ENCODE measurements at regions not wholly inside any gene's neighbourhood (a gene's known extent, or its start where the extent isn't known, plus 50 kb on each side); places are given as distances from the start of the nearest gene placed in this dataset.
A peak's percentile ranks its signal among the peaks of the same experiment; 100 is the strongest.
"Not testable (repeated sequence)": the region's sequence is repeated elsewhere in the genome, so short reads cannot be mapped to it uniquely, and the experiment has no call there.

DNA sequence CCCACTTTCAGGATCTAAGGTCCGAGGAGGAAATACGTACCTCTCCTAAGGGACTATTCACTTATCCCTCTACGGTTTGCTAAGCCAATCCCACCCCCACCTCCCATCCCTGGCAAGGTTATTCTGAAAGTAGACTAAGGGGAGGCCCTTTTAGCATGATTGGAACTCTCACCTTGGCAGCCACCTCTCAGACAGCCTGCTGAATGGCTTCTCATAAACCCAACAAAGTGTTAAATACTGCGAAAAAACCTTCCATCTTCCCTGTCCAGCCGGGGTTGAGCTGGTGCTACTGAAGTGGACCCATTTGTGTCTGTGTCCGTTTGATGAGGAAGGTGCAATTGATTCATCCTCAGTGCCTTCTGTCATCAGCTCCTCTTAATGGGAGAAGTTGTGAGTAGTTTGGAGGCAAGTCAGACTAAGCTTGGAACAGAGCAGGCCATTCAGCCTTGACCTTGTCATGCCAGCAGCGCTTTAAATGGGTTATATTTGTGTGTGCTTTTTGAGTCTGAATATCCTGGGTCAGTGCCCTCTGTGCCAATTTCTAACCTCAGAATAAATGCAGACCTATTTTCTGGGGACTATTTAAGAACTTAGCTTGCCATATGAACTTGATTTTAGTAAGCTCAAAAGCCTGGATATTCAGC lies 476.3 kb upstream of the ZNF608 start:
- no peak for DNase-seq

DNA sequence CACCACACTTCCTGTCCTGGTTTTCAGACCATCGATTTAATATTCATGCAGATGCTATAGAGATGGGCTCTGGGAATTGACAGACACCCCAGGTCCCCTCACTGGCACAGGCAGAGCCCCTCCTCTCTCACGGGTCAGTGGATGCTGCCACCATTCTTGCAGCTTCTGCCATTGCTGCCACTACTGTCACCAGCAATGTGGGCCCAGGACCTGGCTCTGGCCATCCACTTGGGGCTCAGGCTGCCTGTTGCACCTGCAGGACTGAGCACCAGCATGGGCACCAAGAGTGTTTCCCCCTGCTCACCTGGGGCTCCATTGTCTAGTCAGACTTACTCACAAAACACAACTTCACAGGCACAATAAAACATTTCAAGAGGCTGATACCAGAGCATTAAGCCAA lies 479.0 kb upstream of the ZNF608 start:
- no peak for DNase-seq

DNA sequence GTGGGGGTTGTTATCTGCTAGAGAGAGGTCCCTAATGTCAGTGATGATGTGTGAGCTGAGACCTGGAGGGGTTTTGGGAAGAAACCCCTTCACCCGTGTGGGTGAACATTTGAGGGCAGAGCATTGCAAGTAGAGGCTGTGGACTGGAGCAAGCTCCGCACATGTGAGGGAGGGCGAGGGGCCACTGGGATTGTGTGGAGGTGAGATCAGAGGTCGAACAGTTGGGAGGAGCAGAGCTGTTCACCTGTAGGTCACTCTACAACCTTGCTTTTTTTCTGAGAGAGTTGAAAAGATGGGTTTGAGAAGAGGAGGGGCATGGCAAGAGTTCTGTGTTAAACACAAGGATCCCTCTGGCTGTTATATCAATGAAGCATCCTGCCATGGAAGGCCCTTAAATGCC lies 480.4 kb upstream of the ZNF608 start:
- no peak for DNase-seq

DNA sequence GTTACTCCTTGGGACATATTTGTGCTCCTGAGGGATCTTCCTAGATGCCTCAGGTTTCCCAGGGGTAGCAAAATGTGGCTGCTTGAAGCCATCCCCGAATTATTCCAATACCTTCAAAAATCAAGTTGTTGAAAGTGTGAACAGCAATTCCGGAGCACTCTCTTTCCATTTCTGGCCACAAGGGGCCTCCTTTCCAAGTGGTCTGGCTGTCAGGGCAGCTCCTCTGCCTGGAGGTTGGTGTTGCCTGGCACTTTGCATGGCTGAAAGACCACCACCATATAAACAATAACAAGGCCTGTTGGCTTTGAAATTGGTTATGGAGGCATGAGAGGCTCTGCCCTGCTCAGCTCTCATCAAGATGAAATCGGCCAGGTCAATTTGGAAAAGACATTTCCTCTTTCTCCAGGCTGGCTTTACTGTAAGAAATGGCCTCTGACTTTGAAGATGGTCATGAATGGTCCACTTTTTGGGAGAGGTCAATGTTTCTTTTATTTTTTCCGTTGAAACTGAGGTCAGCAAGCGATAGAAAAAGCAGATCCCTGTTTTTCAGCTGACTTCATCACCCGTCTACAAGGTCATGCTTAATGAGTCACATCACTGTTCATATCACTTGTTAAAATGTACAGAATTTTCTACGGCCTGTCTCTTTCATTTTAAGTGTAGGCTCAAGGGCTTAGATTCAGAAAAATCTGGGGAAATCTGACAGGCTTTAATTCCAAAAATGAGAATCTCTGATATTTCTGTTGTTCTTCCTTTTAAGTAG lies 481.1 kb upstream of the ZNF608 start:
- DNase-seq, result peak; percentile 67

DNA sequence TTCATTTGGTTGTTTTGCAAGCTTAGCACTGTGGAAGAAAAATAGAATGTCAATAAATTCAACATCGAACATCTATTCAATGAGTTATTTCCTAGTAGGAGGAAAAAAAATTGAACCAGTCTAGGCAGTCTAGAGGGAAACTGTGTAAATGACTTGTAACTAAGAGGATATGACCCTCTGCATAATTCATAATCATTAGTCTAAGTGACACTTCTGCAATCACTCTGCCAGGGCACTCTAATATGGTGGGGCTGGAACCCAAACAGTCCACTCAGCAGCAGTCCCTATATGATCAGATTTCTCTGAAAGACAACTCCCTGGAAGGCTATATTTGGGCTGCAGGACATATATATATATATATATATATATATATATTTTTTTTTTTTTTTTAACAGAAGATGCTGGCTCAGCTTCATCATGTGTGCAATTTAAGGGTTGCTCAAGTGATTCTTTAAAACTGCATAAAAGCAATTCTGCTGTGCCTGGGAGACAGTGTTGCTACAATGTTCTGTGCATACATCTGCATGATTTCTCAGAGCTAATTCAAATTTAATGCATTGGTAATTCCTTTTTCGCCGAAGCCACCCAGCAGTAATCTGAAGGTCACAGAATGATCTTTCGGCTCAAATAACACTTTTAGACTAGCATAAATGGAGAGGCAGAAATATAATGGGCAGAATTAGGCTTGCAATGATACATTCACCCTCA lies 482.1 kb upstream of the ZNF608 start:
- no peak for DNase-seq

DNA sequence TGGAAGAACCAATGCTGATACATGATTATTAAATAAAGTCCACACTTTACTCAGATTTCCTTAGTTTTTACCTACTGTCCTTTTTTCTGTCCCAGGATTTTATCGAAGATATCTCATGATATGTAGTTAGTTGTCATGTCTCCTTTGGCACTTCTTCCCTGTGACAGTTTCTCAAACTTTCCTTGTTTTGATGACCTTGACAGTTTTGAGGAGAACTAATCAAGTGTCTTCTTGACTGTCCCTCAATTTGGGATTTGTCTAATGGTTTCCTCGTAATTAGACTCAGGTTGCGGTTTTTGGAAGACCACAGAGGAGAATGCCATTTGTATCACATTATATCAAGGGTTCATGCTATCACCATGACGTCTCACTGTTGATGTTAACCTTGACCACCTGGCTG lies 483.1 kb upstream of the ZNF608 start:
- no peak for DNase-seq

DNA sequence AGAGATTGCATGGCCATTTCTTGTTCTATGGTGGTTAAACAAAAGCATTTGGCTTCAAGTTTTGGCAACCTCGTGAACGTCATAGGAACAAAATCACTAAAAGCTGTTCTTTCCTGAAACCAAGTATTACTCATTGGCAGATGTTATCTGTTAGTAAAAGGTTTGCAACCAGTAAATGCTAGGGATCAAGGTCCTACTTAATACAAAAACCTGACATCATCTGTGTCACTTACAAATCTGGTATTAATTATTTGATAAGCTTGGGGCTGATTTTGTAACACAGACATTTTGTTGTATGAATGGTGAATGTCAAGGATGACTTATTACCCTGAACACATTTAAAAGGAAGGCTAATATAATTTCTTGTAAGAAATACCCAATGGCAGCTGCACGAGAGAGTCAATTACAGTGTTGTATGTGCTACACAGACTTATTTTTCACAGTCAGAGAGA lies 486.4 kb upstream of the ZNF608 start:
- no peak for DNase-seq

DNA sequence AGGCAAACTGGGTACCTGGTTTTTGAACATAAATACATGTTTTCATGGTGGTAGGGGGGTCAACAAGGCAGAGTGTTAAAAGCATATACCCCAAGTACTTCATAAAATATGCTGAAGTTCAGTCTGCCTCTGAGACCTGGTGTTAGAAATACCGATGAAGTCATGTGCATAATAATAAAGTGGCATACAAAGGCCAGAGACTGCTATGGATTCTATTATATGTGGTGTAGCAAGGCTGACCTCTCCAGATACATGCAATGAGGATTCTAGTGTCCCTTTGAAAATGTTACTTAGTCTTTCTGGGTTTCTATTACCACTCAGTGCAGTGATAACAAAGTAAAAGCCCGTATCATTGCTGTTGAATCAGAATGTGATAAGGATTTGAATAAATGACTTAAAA lies 487.5 kb upstream of the ZNF608 start:
- DNase-seq, result no peak

DNA sequence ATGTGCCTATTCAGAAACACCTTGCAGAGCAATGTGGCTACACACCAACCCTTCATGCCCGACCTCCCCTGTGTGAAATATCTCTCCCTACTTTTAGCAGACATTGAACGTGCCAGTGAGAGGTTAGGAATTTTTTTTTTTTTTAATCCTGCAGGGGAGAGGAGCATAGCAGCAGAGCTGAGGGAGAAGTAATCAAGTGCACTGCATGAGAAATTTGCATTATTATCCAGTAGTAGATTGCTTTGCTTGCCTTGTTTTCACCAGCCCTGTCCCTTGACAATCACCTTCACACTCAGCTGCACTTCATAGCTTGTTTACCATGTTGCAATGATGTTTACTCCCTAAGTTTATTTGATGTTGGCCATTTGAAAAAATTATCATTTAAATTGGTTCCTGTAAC lies 489.6 kb upstream of the ZNF608 start:
- DNase-seq, result no peak

DNA sequence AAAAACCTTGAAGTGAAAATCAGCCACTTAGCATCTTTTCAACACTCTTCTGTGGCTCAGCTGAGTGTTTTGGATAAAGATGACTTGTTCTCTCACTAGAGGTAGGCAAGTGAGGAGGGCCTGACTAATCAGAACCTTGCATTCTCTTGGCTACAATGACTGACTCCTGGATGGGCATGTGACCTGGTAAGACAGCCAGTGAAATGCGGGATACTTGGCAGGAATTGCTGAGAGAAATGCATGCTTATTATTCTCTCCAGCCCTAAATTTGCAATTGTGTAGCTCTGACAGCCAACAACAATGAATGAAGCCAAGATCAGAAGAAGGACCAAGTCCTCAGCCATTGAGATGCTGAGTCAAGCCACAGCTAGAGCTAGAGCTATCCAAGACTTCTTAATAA lies 490.5 kb upstream of the ZNF608 start:
- DNase-seq, result no peak

DNA sequence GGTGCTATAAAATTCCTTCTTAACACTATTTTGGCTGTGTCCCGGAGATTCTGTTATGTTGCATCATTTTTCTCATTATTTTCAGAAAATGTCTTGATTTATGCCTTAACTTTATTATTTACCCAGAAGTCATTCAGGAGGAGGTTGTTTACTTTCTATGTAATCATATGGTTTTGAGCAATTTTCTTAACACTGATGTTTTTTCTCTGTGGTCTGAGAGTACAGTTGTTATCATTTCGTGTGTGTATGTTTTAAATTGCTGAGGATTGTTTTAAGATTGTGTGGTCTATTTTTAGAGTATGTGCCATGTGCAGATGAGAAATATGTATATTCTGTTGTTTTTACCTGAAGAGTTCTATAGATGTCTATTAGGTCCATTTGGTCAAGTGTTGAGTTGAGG lies 498.1 kb upstream of the ZNF608 start:
- no peak for DNase-seq

DNA sequence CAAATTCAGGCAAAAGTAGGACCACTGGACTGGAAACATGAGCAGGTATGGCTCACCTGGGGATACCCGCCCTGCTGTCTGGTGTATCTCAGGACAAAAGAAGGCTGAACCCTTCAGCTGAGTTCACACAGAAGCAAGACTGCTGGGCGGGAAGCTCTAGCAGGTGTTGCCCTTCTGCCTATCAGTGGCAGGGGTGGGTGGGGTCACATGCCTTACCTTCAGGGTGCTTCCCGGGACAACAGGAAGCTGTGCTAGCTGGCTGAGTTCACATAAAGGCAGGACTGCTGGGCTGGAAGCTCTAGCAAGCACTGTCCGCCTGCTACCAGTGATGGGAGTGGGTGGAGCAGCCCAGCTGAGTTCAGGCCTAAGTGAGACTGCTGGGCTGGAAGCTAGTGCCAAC lies 498.8 kb upstream of the ZNF608 start:
- DNase-seq, result no peak

DNA sequence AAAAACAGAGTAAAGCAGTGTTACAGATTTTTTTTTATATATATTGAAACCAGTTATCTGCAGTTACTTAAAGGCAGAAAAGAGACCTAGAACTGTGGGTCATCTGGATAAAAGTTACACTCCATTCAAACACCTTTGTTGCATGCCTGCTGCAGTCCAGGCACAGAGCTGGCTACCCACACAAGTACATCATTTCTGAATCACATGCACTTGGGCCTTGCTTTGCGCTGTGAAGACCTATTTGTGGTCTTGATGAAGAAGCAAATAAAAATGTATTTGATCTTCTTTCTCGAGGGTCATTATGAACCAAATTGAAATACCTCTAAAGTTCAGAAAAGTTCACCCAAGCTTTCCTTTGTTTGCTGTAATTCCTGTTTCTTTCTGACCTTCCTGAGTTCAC lies 503.0 kb upstream of the ZNF608 start:
- DNase-seq, result no peak

DNA sequence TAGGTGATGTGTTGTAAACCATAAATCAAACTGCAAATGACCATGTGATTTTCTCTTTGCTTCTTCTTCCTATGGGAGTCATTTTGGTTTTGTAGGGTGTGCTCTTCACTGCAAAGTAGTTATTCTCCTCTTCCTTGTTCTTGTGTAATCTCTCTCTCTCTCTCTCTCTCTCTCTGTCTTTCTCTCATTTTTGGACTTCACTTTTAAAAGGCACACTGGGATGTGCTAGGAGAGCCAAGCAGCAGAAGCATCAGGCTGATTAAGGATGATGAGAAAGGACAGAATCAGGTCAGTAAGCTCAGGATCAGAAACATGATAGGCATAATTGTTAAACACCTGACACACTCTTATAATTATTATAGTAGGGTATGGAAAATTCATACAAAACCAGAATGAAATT lies 505.3 kb upstream of the ZNF608 start:
- DNase-seq, result no peak

DNA sequence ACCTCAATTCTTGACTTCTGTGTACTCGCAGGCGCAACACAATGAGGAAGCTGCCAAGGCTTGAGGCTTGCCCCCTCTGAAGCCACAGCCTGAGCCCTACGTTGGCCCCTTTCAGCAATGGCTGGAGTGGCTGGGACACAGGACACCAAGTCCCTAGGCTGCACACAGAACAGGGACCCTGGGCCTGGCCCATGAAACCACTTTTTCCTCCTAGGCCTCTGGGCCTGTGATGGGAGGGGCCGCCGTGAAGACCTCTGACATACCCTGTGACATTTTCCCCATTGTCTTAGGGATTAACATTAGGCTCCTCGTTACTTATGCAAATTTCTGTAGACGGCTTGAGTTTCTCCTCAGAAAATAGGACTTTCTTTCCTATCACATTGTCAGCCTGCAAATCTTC lies 507.2 kb upstream of the ZNF608 start:
- DNase-seq, result not testable (repeated sequence)

DNA sequence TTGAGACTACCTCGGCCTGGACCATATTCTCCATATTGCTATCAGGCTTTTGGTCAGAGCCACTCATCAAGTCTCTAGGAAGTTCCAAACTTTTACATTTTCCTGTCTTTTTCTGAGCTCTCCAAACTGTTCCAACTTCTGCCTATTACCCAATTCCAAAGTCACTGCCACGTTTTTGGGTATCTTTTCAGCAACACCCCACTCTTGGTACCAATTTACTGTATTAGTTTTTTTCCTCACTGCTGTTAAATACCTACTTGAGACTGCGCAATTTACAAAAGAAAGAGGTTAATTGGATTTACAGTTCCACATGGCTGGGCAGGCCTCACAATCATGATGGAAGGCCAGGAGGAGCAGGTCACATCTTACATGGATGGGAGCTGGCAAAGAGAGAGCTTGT lies 507.8 kb upstream of the ZNF608 start:
- DNase-seq, result no peak

DNA sequence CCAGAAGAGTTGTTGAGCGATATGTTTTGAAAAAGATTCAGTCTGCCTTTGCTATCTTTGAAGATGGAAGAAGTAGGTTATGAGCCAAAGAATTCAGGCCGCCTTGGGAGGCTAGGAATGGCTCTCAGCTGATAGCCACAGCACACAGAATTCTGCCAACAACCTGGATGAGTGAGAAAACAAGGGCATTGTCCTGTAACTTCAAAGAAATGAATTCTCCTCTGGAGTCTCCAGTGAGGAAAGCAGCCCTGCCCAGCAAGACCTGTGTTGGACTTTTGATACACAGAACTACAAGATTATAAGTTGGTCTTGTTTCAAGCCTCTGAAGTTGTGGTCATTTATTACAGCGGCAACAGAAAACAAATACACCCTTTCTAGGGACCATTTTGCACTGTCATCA lies 509.9 kb upstream of the ZNF608 start:
- no peak for DNase-seq

DNA sequence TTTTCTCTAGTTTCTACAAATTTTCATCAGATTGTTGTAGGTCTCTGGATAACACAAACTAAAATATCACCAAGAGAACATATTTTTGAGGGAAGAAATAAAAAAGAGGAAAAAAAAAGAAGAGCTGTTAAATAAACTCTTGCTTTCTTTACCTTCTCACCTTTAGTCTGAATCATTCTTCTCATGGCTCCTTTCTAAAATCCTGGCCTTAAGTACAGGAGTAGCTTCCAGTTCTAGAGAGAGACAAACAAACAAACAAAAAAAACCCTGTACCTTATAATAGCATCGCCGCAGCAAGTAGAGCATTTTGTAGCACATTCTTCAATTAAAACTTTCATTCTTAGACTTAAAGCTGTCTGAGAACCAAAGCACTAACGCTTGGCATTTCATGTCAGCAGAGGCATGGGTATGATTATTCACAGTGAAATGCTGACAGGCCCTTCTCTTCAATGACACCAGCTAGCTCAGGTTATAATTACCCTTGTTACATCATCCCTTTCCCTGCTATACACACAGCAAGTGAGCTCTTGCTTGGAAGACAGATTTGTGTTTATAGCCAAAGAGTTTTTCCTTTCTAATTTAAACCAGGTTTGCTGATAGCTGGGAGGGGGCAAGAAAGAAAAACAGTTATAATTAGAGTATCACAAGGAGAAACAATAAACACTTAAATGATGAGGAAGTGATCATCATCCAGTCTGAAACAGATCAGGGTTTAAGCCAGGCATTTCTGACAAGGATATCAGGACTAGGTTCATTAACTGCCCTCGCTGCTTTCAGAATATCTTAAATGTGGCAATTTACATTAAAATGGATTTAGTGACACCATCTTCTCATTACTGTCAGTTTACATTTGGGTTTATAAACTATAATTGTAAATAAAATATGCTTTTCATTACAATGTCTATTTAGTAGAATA lies 510.9 kb upstream of the ZNF608 start:
- DNase-seq, result no peak

DNA sequence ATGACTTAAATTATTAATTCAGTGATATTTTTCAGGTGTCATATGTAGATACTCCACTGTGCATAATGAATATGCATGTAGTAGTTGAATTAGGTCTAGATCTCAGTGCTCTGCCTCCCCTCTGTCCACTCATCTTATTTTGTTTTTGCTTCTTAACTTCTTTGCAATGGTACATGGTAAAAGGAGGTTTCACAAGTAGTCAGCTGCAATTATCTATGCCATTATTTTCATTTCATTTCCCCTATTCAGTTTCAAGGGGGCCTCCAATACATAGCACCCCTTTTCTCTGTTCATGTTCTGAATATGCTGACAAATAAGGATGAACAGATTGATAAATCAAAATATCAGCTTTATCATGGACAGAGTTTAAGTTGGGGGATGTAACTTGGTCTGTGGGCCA lies 511.6 kb upstream of the ZNF608 start:
- no peak for DNase-seq

DNA sequence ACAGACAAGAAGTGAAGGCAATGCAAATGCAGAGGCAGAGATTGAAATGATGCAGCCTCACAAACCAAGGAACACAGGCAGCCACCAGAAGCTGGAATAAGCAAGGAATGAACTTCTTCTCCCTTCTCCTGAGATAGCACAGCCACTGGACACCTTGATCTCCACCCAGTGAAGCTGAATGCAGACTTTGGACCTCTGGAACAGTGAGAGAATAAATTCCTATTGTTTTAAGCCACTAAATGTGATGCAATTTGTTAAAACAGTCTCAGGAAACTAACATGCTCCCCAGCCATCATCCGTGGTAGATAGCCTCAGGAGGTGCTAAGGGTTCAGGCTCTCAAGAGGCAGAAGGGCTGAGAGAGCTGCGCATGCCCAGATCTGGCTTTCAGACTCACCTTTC lies 512.2 kb upstream of the ZNF608 start:
- no peak for DNase-seq

DNA sequence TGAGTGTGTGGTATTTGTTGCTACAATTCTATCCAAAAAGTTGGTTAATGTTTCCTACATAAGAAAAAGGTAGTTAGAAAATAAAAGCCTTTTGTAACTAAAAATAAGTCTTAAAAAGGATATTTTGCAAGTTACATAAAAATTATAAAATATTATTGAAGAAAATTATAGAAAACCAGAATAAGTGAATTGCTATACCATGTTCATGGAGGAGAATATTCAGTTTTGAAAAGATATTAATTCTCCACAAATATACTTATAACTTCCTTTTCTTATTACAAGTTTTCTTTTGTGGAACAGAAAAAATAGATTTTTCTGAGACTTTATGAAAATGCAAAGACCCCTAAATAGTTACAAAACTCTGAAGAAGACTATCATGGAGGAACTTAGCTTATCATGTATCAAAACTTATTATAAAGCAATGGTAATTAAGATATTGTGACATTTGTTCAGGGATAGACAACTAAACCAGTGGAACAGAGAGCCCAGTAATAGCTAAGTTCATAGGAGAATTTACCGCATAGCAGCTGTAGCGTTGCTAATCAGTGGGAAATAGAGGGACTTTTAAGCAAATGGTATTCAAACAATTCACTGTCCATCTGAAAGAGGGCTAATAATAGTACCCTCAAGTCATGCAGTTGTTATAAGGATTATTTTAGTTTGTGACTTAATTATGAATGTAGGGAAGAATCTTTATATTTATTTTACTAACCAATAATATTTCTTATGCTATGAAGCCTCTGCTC lies 515.2 kb upstream of the ZNF608 start:
- no peak for DNase-seq

DNA sequence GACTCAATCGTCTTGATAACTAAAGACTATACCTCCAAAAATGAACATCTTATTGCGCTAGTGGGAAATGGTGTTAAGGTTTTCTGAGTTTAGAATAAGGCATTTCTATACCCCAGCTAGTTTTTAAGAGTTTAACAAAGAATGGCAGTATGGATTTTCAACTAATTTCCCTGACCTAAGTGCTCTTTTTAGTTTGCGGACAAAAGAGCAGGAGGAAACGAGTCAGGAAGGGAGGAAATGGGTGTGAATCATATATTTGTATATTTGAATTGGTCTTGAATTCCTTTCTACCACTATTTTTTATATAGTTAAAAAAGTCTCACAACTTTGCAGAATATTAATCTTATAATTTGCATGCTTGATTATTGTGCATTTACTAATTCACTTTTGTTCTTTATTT lies 516.3 kb upstream of the ZNF608 start:
- no peak for DNase-seq

Measured in islet precursor cell (in vitro differentiated cells).